Retinal pigment epithelial cell (primary cell): ENCODE measurements at regions not wholly inside any gene's neighbourhood (a gene's known extent, or its start where the extent isn't known, plus 50 kb on each side); places are given as distances from the start of the nearest gene placed in this dataset.
"Not testable (repeated sequence)": the region's sequence is repeated elsewhere in the genome, so short reads cannot be mapped to it uniquely, and the experiment has no call there.

Source experiments
- DNase-seq: peaks from one replicate; pipeline ENCODE4 v3.0.0-alpha.2; 2010; ENCODE audit warnings: low read depth
- H3K4me3 ChIP-seq: 2 replicates; pipeline ENCODE4 v1.5.1; 2011; ENCODE audit warnings: mild to moderate bottlenecking, low read length, control low read depth, moderate library complexity
- CTCF ChIP-seq: conservative IDR thresholded peaks from 2 replicates; pipeline ENCODE4 v1.5.1; 2011; ENCODE audit warnings: low read depth, low read length, control low read depth, inconsistent platforms

- TF ChIP-seq CTCF = no peak
- H3K4me3 ChIP-seq = no peak overlapping the region
- no peak for DNase-seq
Observed at GRCh38 chr7:114799628-114800028, 122.3 kb upstream of the MDFIC start.

- no peak for DNase-seq
- no peak for TF ChIP-seq CTCF
- H3K4me3 ChIP-seq = no peak overlapping the region
Observed at GRCh38 chr7:114802632-114803031, 119.3 kb upstream of the MDFIC start.

GRCh38 chr7:114806590-114807162 is 115.2 kb upstream of the MDFIC start:
- no peak overlapping the region for H3K4me3 ChIP-seq
- DNase-seq = peak; percentile 55
- no peak for TF ChIP-seq CTCF

- TF ChIP-seq CTCF = no peak
- no peak overlapping the region for H3K4me3 ChIP-seq
- no peak for DNase-seq
Observed at GRCh38 chr7:114812570-114812969, 109.3 kb upstream of the MDFIC start.

GRCh38 chr7:114813624-114814023 is 108.3 kb upstream of the MDFIC start:
- TF ChIP-seq CTCF = no peak
- no peak for DNase-seq

GRCh38 chr7:114817036-114817435 is 104.9 kb upstream of the MDFIC start:
- H3K4me3 ChIP-seq = not testable (repeated sequence)

More at GRCh38 chr7:114813624-114814023, 108.3 kb upstream of the MDFIC start:
- H3K4me3 ChIP-seq = no peak overlapping the region

GRCh38 chr7:114818501-114818900 is 103.4 kb upstream of the MDFIC start:
- no peak for TF ChIP-seq CTCF
- DNase-seq = peak; percentile 37
- no peak overlapping the region for H3K4me3 ChIP-seq

More at GRCh38 chr7:114817036-114817435, 104.9 kb upstream of the MDFIC start:
- not testable (repeated sequence) for DNase-seq
